ENCODE measurements at regions not wholly inside any gene's neighbourhood (a gene's known extent, or its start where the extent isn't known, plus 50 kb on each side); places are given as distances from the start of the nearest gene placed in this dataset.

- Mint-ChIP-seq H3K4me3 (no peak overlapping the region), H3K4me1 (no peaks in the 10 kb centered on the region), H3K9me3 (peaks cover 19% of the 10 kb centered on the region), H3K27ac (no peak overlapping the region; the same call in 1 of the 2 replicates), H3K36me3 (ENCODE audit: low read depth) (peaks cover 9% of the 10 kb centered on the region), H3K27me3 (ENCODE audit: insufficient read depth, low read depth, poor library complexity) (peaks cover 1% of the 10 kb centered on the region)
- Histone ChIP-seq H3K4me2 (no peak overlapping the region), H3K9me2 (ENCODE audit: insufficient read depth) (no peaks in the 10 kb centered on the region), H3K79me2 (replicated peaks; ENCODE audit: insufficient read depth) (no peaks in the 10 kb centered on the region), H3K36me3 (ENCODE audit: insufficient read depth) (0 out of 2 replicates have a peak, but pooled peaks cover 14% of the 10 kb centered on the region), H3K27me3 (ENCODE audit: insufficient read depth) (no peaks in the 10 kb centered on the region), H4K20me1 (replicated peaks; ENCODE audit: insufficient read depth) (no peaks in the 10 kb centered on the region), H3F3A (replicated peaks; ENCODE audit: low read depth) (no peaks in the 10 kb centered on the region), H3K27ac (ENCODE audit: low read depth) (no peak overlapping the region), H3K4me3 (no peak overlapping the region), H2AFZ (peak overlapping the region; percentile 4; the same call in 1 of the 2 replicates), H3K4me1 (ENCODE audit: insufficient read depth) (no peaks in the 10 kb centered on the region)
- TF ChIP-seq STAT1 (IDR thresholded peaks at IDR 0.05; ENCODE audit: unreplicated experiment) (no peak), EZH2phosphoT487 (IDR thresholded peaks at IDR 0.05; ENCODE audit: unreplicated experiment) (no peak), NANOG (IDR thresholded peaks at IDR 0.05; ENCODE audit: borderline replicate concordance) (no peak)
- no peak for ATAC-seq
- no peak for DNase-seq (ENCODE audit: low spot score)
Measured at GRCh38 chr2:53545604-53546003, 222.0 kb upstream of the CHAC2 start.

- no peaks in the 10 kb centered on the region for H4K20me1 ChIP-seq (replicated peaks; ENCODE audit: insufficient read depth)
- H3K4me2 ChIP-seq: no peak overlapping the region
- Mint-ChIP-seq H3K4me3 (no peak overlapping the region), H3K27ac (no peak overlapping the region), H3K36me3 (ENCODE audit: low read depth) (peaks cover 15% of the 10 kb centered on the region), H3K27me3 (ENCODE audit: insufficient read depth, low read depth, poor library complexity) (peaks cover 1% of the 10 kb centered on the region), H3K9me3 (peaks cover 25% of the 10 kb centered on the region), H3K4me1 (no peaks in the 10 kb centered on the region)
- H3K9me2 ChIP-seq (ENCODE audit: insufficient read depth): no peaks in the 10 kb centered on the region
- H3K27ac ChIP-seq (ENCODE audit: low read depth): no peak overlapping the region
- H2AFZ ChIP-seq: peak overlapping the region; percentile 4; the same call in 1 of the 2 replicates
- ATAC-seq: no peak
- 0 out of 2 replicates have a peak, but pooled peaks cover 14% of the 10 kb centered on the region for H3K36me3 ChIP-seq (ENCODE audit: insufficient read depth)
- H3K4me3 ChIP-seq: no peak overlapping the region
- H3K4me1 ChIP-seq (ENCODE audit: insufficient read depth): no peaks in the 10 kb centered on the region
- H3F3A ChIP-seq (replicated peaks; ENCODE audit: low read depth): no peaks in the 10 kb centered on the region
- H3K27me3 ChIP-seq (ENCODE audit: insufficient read depth): no peaks in the 10 kb centered on the region
- H3K79me2 ChIP-seq (replicated peaks; ENCODE audit: insufficient read depth): no peaks in the 10 kb centered on the region
- DNase-seq (ENCODE audit: low spot score): no peak
- TF ChIP-seq REST (IDR thresholded peaks at IDR 0.05; ENCODE audit: unreplicated experiment) (no peak), NANOG (IDR thresholded peaks at IDR 0.05; ENCODE audit: borderline replicate concordance) (no peak), EZH2phosphoT487 (IDR thresholded peaks at IDR 0.05; ENCODE audit: unreplicated experiment) (no peak), JUNB (IDR thresholded peaks at IDR 0.05; ENCODE audit: unreplicated experiment) (no peak), CTCF (conservative IDR thresholded peaks at IDR 0.05; ENCODE audit: low read depth in 2 of 2) (no peak), ZNF462 (CRISPR knock-in tag; IDR thresholded peaks at IDR 0.05) (no peak), ETS1 (IDR thresholded peaks at IDR 0.05) (no peak)
Measured at GRCh38 chr2:53544871-53545558, 222.6 kb upstream of the CHAC2 start.

All from GM23338 (cell line).